ENCODE measurements at regions not wholly inside any gene's neighbourhood (a gene's known extent, or its start where the extent isn't known, plus 50 kb on each side); places are given as distances from the start of the nearest gene placed in this dataset.

DNA sequence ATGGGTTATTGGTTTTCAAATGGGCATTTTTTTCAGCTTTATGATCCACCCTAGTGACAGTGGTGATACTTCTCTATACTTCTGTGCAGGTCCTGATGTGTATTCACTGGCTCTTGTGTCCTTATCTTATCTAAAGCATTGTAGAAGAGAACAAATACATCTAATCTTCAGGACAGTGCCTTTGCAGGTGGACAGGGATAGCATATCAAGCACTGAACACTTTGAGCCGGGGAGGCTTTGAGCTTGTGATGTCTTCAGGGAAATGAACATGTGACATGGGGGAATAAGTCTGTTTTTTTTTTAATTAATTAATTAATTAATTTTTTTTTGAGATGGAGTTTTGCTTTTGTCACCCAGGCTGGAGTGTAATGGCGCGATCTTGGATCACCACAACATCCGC lies 115.5 kb upstream of the KLF4 start:
- WGBS (ENCODE audit: insufficient coverage) = no CpG with 5 or more reads among the region's 4 CpGs
- Histone ChIP-seq H4K20me1 (ENCODE audit: control insufficient read depth, insufficient read depth, low read length, poor library complexity, severe bottlenecking) (no peaks in the 10 kb centered on the region), H3K4me2 (replicated peaks; ENCODE audit: low read depth, low read length, poor library complexity, severe bottlenecking) (no peak overlapping the region), H3K27me3 (replicated peaks in 1 of 4; ENCODE audit: control extremely low read depth in 1 of 4, control insufficient read depth in 3 of 4, insufficient read depth in 4 of 4, low read length in 3 of 4) (no peaks in the 10 kb centered on the region), H2AFZ (ENCODE audit: insufficient read depth, low read depth, low read length, poor library complexity, severe bottlenecking) (no peak overlapping the region), H3K9ac (ENCODE audit: low read length) (no peak overlapping the region), H3K79me2 (ENCODE audit: control insufficient read depth, insufficient read depth, low read length) (no peaks in the 10 kb centered on the region), H3K36me3 (replicated peaks in 1 of 2; ENCODE audit: control extremely low read depth in 1 of 2, control insufficient read depth in 1 of 2, extremely low read depth in 1 of 2, insufficient read depth in 2 of 2, low read length in 1 of 2) (no peaks in the 10 kb centered on the region), H3K4me3 (ENCODE audit: control extremely low read depth in 1 of 5, extremely low read depth in 1 of 5, insufficient read depth in 1 of 5, low read depth in 2 of 5, low read length in 4 of 5) (no peak overlapping the region), H3K27ac (ENCODE audit: low read length in 2 of 2) (no peak overlapping the region), H3K4me1 (ENCODE audit: control insufficient read depth in 2 of 2, insufficient read depth in 2 of 2, low read length in 2 of 2) (no peaks in the 10 kb centered on the region), H3K9me3 (ENCODE audit: control extremely low read depth in 1 of 3, control insufficient read depth in 2 of 3, insufficient read depth in 1 of 3, low read length in 2 of 3) (no peaks in the 10 kb centered on the region)
- ChIA-PET CTCF (no interaction called here), POLR2A (no interaction called here)
- TF ChIP-seq, protein P1, sequence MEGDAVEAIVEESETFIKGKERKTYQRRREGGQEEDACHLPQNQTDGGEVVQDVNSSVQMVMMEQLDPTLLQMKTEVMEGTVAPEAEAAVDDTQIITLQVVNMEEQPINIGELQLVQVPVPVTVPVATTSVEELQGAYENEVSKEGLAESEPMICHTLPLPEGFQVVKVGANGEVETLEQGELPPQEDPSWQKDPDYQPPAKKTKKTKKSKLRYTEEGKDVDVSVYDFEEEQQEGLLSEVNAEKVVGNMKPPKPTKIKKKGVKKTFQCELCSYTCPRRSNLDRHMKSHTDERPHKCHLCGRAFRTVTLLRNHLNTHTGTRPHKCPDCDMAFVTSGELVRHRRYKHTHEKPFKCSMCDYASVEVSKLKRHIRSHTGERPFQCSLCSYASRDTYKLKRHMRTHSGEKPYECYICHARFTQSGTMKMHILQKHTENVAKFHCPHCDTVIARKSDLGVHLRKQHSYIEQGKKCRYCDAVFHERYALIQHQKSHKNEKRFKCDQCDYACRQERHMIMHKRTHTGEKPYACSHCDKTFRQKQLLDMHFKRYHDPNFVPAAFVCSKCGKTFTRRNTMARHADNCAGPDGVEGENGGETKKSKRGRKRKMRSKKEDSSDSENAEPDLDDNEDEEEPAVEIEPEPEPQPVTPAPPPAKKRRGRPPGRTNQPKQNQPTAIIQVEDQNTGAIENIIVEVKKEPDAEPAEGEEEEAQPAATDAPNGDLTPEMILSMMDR (IDR thresholded peaks at IDR 0.05) = no peak
- TF ChIP-seq EZH2 (IDR thresholded peaks at IDR 0.05; ENCODE audit: borderline replicate concordance, insufficient read depth, low read depth, low read length, poor library complexity, severe bottlenecking) = no peak
- ATAC-seq (ENCODE audit: low read depth) = no peak
- Mint-ChIP-seq H3K4me3 (no peak overlapping the region), H3K27ac (no peak overlapping the region), H3K9me3 (ENCODE audit: insufficient read depth) (no peaks in the 10 kb centered on the region), H3K27me3 (no peaks in the 10 kb centered on the region), H3K4me1 (no peaks in the 10 kb centered on the region)
- no peak for DNase-seq
- intact Hi-C loops (cut with micrococcal nuclease) = no loop called here

DNA sequence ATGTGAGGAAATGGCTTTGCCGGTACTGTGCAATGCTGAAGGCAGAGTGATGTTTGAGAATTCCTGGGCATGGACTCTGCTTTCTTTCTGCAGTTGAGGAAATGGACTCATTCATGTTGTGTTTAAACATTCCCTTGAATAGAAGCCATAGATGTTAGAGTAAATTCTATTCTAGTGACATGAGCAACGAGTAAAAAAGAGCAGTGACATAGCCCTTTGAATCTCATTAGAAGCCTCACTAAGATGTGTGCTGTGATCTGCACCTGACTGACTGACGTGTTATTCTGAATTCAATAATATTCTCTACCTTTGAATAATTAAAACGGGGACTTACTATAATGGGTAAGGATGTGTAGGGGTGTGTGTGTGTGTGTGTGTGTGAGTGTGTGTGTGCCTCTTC lies 113.7 kb upstream of the KLF4 start:
- H3K27me3 Mint-ChIP-seq = no peaks in the 10 kb centered on the region
- ChIA-PET CTCF (interaction anchor here (0.7 kb wide), 1 partner anchor 24 kb away, joined by 4 read pairs; no protein-coding TSS in a partner anchor), POLR2A (no interaction called here)
- H3K27ac ChIP-seq (ENCODE audit: low read length in 2 of 2) = no peak overlapping the region
- WGBS (ENCODE audit: insufficient coverage) = no CpG with 5 or more reads among the region's 4 CpGs
- no peak overlapping the region for H3K9ac ChIP-seq (ENCODE audit: low read length)
- no peaks in the 10 kb centered on the region for H4K20me1 ChIP-seq (ENCODE audit: control insufficient read depth, insufficient read depth, low read length, poor library complexity, severe bottlenecking)
- H3K79me2 ChIP-seq (ENCODE audit: control insufficient read depth, insufficient read depth, low read length) = no peaks in the 10 kb centered on the region
- H3K36me3 ChIP-seq (replicated peaks in 1 of 2; ENCODE audit: control extremely low read depth in 1 of 2, control insufficient read depth in 1 of 2, extremely low read depth in 1 of 2, insufficient read depth in 2 of 2, low read length in 1 of 2) = no peaks in the 10 kb centered on the region
- no peak for ATAC-seq (ENCODE audit: low read depth)
- intact Hi-C loops (cut with micrococcal nuclease) = no loop called here
- H3K27me3 ChIP-seq (replicated peaks in 1 of 4; ENCODE audit: control extremely low read depth in 1 of 4, control insufficient read depth in 3 of 4, insufficient read depth in 4 of 4, low read length in 3 of 4) = no peaks in the 10 kb centered on the region
- no peak overlapping the region for H3K4me3 Mint-ChIP-seq
- H3K27ac Mint-ChIP-seq = no peak overlapping the region
- no peak overlapping the region for H2AFZ ChIP-seq (ENCODE audit: insufficient read depth, low read depth, low read length, poor library complexity, severe bottlenecking)
- no peak overlapping the region for H3K4me2 ChIP-seq (replicated peaks; ENCODE audit: low read depth, low read length, poor library complexity, severe bottlenecking)
- no peaks in the 10 kb centered on the region for H3K9me3 ChIP-seq (ENCODE audit: control extremely low read depth in 1 of 3, control insufficient read depth in 2 of 3, insufficient read depth in 1 of 3, low read length in 2 of 3)
- H3K4me1 ChIP-seq (ENCODE audit: control insufficient read depth in 2 of 2, insufficient read depth in 2 of 2, low read length in 2 of 2) = no peaks in the 10 kb centered on the region
- H3K4me1 Mint-ChIP-seq = no peaks in the 10 kb centered on the region
- H3K9me3 Mint-ChIP-seq (ENCODE audit: insufficient read depth) = no peaks in the 10 kb centered on the region
- DNase-seq = no peak
- no peak for TF ChIP-seq EZH2 (IDR thresholded peaks at IDR 0.05; ENCODE audit: borderline replicate concordance, insufficient read depth, low read depth, low read length, poor library complexity, severe bottlenecking)
- H3K4me3 ChIP-seq (ENCODE audit: control extremely low read depth in 1 of 5, extremely low read depth in 1 of 5, insufficient read depth in 1 of 5, low read depth in 2 of 5, low read length in 4 of 5) = no peak overlapping the region

Measured in B cell (primary cell).